Stimulated activated CD4-positive, alpha-beta T cell treated with anti-CD3 and anti-CD28 coated beads, TNF-alpha, amount 100 ng/mL, for 1 hour (primary cell): ENCODE measurements at regions not wholly inside any gene's neighbourhood (a gene's known extent, or its start where the extent isn't known, plus 50 kb on each side); places are given as distances from the start of the nearest gene placed in this dataset.
"Not testable (repeated sequence)": the region's sequence is repeated elsewhere in the genome, so short reads cannot be mapped to it uniquely, and the experiment has no call there.

Experiments
- DNase-seq, 3 donors: peaks; one replicate each; pipeline ENCODE4 v3.0.0-alpha.2; 2020; ENCODE audit warnings: low read depth in 3 of 3, low spot score in 1 of 3

DNA sequence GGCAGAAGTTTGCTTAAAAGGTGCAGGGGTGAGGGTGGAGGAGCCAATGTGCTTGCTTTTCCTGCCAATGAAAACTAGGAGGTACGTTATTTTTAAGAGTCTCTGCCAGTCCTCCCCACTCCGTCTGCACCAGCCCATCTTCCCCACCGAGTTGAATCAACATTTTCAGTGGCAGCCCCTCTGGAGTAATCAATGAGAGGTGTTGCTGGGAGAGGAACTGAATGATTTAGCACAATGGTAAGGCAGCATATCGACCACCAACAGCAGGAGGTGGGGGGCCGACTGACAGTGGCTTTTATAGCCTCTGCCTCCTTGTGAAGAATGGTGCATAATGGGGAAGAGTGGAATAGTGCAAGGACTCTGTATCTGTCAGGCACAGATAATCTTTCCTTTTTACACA lies 1465.0 kb upstream of the GOT2 start:
- no peak for DNase-seq

DNA sequence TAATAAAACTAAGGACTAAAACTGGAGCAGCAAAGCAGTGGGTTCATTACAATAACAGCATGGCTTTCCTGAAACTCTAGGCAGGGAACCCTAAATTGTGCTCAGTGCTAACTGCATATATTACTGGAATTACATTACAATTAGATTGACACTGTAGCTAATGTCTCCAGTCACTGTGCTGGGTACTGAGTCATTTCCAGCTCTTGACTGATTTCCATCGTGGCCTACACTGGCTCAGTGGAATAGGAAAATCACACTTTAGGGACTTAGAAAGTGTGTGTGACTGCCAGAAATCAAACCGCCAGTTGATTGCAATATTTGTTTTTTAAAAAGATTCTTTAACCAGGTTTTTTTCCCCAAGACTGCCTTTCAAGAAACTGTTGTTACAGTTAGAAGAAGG lies 1447.4 kb upstream of the GOT2 start:
- DNase-seq, result no peak

DNA sequence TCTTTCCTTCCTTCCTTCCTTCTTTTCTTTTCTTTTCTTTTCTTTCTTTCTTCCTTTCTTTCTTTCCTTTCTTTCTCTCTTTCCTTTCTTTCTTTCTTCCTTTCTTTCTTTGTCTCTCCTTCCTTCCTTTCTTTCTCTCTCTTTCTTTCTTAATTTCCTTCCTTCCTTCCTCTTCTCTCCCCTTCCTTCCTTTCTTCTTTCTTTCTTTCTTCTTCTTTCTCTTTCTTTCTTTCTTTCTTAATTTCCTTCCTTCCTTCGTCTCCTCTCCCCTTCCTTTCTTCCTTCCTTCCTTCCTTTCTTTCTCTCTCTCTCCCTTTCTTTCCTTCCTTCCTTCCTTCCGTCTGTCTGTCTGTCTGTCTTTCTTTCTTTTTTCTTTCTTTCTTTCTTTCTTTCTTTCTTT lies 1446.5 kb upstream of the GOT2 start:
- DNase-seq, result no peak

DNA sequence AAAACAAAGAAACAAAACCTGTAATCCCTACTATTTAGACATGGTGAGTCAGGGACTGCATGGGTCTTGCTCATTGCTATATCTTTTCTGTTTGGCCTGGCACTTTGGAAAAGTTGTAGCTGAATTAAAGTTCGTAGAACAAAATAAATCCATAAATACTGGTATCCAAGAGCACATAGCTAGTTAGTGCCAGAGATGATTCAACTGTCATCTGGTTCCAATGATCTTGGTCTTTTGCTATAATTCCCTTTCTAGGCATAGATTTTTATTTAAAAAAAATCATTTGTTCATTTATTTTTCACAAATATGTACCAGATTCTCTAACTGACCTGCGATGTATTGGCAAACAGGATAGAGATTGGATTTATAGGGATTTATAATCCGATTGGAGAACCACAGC lies 1436.1 kb upstream of the GOT2 start:
- no peak for DNase-seq

DNA sequence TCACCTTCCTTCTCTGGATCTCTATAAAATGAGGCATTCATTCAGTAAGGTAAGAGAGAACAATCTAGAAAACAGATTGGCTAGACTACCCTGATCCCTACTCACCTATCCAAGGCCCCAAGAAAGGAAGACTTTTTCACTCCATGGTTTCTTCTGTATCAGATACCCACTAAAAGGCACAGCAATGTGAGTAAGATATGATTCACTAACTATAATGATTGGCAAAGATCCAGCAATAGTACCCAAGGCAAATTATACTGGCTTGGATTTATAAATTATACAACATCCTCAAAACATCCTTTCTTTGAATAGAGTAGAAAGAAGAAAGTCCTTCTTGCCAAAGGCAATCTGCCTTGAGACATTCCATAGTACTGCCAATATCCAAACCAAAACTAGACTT lies 1432.0 kb upstream of the GOT2 start:
- no peak for DNase-seq

DNA sequence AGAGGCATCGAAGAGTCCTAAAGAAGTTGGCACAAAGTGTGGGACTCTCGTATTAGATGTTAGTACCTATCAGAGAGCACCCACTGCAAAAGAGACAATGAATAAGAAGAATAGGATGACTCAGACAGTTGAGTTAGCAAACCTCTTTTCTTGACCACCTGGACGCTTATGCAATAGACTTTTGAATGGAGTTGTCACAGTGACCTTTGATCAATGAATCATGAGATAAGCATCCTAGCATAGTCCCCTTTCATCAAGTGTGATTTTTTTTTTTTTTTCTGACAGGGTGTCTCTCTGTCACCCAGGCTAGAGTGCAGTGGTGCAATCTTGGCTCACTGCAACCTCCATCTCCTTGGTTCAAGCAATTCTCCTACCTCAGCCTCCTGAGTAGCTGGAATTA lies 1417.9 kb upstream of the GOT2 start:
- no peak for DNase-seq

- DNase-seq, result no peak
Measured at GRCh38 chr16:60150907-60151306, 1416.8 kb upstream of the GOT2 start.

DNA sequence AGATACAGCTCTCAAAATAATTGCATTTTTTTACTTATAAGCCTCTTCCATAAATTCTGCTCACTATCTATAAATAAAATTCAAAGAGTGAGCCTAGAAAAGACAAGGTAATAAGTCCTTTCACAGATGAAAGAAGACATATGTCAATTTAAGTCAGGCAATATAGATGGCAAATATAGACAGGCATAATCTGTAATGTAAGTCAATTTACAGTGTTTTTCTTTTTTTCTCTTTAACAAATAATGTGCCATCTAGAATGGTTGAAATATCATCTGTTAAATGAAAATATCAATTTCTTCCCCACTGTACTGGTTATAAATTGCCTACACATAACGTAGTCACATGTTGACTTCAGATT lies 1409.2 kb upstream of the GOT2 start:
- DNase-seq, result no peak

DNA sequence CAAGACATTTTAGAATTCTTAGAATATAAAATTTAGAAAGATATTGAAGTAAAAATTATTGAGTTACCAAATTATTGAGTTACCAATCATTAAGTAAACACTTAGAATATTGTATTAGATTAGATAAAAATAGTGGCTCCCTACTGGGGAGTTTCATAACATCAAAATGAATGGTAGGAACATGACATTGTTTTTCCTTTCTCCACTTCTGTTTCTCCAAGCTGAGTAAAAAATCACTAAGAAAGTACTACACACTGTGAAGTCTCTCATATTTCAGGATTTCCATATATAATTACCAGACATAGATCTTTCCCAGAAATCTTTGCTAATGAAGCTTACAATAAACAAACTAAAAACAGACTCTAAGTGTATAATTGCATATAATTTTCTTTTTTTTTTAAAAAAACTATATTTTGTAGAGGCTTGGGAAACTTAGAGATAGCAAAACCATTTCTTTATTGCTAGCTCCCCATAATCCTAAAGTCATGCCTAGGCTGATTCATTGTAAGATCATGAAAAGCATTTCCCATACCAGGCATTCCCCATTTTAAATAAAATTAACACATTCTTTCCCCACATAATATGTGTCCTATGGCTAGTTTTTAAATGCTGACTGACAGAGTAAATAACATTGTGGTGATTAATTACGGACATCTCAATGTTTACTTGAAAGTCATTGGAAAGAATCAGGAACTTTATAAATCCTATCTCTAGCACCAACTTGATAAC lies 1408.7 kb upstream of the GOT2 start:
- DNase-seq, result no peak

DNA sequence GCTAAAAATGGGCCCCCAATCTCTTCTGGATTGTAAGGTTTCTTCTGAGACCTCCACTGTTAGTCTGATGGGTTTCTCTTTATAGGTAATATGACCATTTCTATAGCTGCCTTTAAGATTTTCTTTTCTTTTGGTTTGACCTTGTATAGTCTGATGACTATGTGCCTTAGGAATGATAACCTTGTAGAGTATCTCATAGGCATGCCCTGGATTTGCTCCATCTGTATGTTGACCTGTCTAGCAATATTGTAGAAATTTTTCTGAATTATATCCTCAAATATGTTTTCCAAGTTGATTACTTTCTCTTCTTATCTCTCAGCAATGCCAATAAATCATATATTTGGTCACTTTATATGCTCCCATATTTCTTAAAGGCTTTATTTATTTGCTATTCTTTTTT lies 1403.8 kb upstream of the GOT2 start:
- no peak for DNase-seq

GRCh38 chr16:60127196-60127595 lies 1393.1 kb upstream of the GOT2 start:
- DNase-seq, result no peak

DNA sequence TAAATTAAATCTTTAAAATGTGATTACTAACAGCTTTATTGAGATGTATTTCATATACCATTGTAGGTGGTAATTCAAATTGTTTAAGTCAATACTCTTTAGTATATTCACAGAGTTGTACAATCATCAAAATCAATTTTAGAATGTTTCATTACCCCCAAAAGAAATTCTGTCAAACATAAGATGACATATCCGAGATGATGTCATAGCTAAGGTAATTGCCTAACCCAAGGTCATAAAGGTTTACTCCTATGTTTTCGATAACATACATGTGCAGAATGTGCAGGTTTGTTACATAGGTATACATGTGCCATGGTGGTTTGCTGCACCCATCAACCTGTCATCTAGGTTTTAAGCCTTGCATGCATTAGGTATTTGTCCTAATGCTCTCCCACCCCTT lies 1392.0 kb upstream of the GOT2 start:
- not testable (repeated sequence) for DNase-seq

DNA sequence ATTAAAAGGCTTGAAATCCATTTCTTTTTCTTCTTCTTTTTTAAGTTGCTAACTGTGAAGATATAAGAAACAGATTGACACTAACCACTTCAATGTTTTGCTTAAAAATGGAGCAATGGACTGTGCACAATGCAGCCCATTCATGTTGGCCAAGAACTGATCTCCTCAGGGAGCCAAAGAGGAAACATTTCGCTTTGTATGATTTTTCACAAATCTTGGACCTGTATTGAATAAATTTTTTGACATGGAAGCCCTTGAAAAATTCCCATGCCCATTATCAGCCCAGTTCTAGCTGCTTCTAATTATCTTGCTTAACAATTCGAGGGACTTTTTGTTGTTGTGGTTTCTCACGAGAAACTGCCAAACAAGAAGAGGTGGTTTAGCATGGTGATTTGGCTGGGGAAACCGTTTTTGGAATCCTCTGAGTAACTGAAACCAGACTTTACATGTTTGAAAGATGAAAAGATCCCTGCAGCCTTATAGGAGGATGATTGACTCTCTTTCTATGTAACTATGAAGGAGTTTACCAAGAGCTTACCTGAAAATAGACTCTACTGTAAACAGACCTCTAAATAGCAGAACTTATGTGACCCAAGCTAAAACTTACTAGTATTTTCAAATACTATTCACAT lies 1389.4 kb upstream of the GOT2 start:
- no peak for DNase-seq

DNA sequence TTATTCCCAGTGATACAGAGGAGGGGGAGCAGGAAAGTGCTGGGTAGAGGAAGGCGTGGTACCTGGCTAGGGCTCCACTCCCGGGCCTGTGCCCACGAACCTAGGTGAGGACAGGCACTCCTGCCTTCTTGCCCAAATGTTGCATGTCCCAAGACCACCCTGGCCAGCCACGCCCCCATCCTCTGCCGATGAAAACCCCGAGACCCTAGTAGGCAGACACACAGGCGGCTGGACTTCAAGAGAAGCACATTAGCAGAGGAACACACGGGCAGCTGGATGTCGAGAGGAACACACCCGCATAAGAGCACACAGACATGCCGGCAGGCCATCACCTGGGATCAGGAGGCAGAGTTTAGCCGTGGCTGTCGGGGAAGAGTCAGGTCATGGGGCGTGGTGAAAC lies 1386.5 kb upstream of the GOT2 start:
- no peak for DNase-seq

- no peak for DNase-seq
Measured at GRCh38 chr16:60110531-60110930, 1376.4 kb upstream of the GOT2 start.

DNA sequence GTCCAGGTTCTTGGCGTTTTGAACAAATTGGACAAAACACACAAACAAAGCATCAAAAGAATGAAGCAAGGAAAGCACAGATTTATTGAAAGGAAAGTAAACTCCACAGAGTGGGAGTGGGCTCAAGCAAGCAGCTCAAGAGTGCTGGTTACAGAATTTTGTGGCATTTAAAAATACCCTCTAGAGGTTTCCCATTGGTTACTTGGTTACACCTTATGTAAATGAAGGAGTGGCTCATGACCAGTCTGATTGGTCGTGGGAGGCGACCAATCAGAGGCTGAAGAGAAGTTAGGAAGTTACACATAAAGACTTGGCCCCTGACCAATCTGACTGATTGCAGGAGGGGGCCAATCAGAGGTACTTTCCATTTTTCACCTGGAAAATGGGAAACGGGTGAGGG lies 1373.8 kb upstream of the GOT2 start:
- no peak for DNase-seq

DNA sequence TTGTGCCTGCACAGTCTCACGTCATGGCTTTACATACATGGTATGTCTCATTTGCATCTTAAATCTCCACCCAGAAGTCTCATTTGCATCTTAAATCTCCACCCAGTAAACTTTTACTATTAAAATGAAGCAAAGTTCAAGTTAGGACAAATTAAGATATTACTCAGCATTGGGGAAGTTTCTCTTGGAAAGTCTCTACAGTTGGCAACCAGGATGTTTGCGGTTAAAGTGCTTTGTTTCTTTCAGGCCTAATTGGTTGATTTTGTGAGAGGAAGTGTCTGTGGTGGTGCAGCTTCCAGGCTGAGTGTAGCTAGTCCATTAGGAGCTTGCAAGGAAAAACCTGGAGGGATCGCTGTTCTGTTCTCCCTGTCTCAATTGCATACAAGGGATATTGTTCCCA lies 1373.3 kb upstream of the GOT2 start:
- DNase-seq, result no peak

- DNase-seq, result no peak
Measured at GRCh38 chr16:60100371-60100770, 1366.3 kb upstream of the GOT2 start.

DNA sequence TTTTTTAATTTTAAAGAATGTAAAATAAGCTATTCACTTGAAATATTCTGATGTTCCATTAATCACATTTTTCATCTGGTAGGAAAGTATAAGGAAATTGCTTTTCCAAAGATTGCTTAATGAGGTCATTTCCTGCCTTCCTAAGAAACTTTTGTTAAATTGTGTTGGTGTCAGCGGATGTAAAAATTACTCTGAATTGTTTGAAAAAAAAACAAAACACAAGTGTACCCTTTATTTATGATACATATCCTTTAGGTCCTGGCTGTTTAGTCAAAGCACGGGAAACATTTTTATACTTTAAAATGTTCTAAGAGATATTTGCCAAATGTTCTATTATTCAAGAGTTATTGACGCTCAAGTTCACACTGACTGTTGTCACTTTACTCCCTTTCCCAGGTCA lies 1357.4 kb upstream of the GOT2 start:
- DNase-seq, result no peak

DNA sequence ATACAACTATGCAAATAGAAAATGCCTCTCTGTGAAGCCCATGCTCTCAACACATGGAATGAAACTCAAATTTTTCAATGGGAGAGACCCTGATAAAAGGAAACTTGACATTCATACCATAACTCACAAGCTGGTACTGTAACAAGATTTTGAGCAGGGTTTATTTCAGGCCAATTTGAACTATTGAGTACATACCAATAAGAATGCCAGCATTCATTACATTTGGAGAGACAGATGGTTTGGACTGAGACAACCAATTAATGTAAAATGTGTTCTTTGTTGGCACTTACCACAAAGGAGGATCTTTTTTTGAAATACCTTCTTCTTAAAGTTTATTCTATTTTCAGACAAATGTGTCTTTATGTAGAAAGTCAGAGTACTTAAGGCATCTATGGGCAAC lies 1357.0 kb upstream of the GOT2 start:
- DNase-seq, result no peak

- DNase-seq, result no peak
Measured at GRCh38 chr16:60087530-60087929, 1353.4 kb upstream of the GOT2 start.

- DNase-seq, result not testable (repeated sequence)
Measured at GRCh38 chr16:60078819-60079218, 1344.7 kb upstream of the GOT2 start.

- DNase-seq, result no peak
Measured at GRCh38 chr16:60077861-60078260, 1343.7 kb upstream of the GOT2 start.
